GM13977 (cell line): ENCODE measurements at regions not wholly inside any gene's neighbourhood (a gene's known extent, or its start where the extent isn't known, plus 50 kb on each side); places are given as distances from the start of the nearest gene placed in this dataset.

Source experiments
- DNase-seq: peaks from one replicate; pipeline ENCODE4 v3.0.0; 2012; ENCODE audit warnings: low spot score
- in situ Hi-C: fragments of 300-500 bp; cut with MboI; formaldehyde crosslinking; loops from one replicate; pipeline ENCODE4 v1.12.0; 2022; ENCODE audit warnings: low sequenced_read_pairs, low pct_unique_long_range_greater_than_20kb, mixed read lengths, inconsistent platforms; ENCODE audit not compliant: unreplicated experiment
- TF ChIP-seq, protein P1 (sequence below): IDR thresholded peaks from 2 replicates; pipeline ENCODE4 v1.5.1; 2012; ENCODE audit warnings: mild to moderate bottlenecking, control low read depth; ENCODE audit not compliant: insufficient read depth; ENCODE audit errors: extremely low read depth, missing control alignments

DNA sequence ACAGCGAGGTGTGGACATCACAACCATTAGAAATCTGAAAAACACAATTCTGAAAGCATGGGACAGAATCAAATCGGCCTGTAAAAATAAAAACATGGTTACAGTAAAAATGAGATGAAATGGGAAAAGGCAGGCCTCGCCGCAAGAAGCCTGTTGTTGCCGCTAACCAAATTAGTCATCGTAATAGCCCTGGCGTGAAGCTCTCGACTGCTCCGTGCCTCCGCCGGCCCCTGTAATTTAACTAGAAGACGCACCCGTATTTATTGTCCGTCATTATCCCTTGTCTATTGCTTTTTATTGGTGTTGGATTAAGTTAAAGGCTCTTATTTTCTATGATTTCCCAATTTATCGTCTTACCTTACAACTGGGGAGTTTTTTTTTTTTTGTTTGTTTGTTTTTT is 334.6 kb upstream of the EEF2KMT start:
- TF ChIP-seq, protein P1, sequence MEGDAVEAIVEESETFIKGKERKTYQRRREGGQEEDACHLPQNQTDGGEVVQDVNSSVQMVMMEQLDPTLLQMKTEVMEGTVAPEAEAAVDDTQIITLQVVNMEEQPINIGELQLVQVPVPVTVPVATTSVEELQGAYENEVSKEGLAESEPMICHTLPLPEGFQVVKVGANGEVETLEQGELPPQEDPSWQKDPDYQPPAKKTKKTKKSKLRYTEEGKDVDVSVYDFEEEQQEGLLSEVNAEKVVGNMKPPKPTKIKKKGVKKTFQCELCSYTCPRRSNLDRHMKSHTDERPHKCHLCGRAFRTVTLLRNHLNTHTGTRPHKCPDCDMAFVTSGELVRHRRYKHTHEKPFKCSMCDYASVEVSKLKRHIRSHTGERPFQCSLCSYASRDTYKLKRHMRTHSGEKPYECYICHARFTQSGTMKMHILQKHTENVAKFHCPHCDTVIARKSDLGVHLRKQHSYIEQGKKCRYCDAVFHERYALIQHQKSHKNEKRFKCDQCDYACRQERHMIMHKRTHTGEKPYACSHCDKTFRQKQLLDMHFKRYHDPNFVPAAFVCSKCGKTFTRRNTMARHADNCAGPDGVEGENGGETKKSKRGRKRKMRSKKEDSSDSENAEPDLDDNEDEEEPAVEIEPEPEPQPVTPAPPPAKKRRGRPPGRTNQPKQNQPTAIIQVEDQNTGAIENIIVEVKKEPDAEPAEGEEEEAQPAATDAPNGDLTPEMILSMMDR, result no peak
- no peak for DNase-seq
- in situ Hi-C loops, result no loop called here

DNA sequence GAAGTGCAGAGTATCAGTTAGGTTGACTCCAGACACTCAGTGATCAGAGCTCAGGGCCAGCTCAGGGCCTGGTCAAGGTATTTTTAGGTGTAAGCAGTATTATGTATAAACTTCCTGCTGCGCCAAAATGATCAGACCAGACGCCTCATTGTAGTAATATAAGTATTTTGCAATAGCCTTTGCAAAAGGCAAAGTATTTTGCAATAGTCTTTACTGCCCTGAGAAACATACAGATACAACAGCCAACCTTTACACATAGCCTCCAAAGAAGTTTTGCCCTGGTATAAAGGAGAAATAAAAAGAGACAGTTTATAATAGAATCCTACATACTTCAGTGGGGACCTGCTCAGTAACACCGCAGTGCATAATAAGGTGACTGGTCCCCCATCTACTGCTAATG is 333.0 kb upstream of the EEF2KMT start:
- in situ Hi-C loops, result no loop called here
- TF ChIP-seq, protein P1, result no peak
- no peak for DNase-seq

DNA sequence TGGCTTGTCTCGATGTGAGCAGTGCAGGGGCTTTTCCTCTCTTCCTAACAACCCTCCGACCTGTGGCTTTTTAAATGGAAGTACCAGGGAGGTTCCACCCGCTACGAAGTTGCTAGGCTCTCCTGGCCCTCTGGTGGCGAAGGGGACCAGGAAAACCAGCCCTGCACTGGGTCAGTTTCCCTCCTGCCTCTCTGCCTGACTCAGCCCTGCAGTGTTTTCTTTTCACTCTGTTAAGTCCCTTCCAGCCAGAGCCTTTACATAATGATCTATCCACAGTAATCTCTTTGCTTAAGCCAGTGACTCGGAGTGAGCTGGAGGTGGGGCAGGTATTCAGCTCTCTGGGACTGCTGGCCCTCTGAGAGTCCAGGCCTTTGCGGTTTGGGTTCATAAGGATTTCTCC is 331.3 kb upstream of the EEF2KMT start:
- DNase-seq, result no peak
- in situ Hi-C loops, result no loop called here
- TF ChIP-seq, protein P1, result no peak

DNA sequence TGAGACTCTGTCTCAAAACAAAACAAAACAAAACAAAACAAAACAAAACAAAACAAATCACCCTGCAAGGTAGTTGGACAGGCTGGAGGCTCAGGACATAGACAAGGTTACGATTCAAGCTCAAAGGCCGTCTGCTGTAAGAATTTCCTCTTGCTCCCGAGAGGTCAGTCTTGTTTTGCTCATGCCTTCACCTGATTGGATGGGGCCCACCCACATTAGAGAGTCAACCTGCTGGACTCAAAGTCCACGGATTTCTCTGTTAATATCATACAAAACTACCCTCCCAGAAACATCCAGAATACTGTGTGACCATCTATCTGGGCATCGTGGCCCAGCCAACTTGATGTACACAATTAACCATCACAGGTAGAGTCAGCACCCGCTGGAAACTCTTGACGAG is 330.0 kb upstream of the EEF2KMT start:
- TF ChIP-seq, protein P1, result no peak
- in situ Hi-C loops, result no loop called here
- DNase-seq, result no peak

DNA sequence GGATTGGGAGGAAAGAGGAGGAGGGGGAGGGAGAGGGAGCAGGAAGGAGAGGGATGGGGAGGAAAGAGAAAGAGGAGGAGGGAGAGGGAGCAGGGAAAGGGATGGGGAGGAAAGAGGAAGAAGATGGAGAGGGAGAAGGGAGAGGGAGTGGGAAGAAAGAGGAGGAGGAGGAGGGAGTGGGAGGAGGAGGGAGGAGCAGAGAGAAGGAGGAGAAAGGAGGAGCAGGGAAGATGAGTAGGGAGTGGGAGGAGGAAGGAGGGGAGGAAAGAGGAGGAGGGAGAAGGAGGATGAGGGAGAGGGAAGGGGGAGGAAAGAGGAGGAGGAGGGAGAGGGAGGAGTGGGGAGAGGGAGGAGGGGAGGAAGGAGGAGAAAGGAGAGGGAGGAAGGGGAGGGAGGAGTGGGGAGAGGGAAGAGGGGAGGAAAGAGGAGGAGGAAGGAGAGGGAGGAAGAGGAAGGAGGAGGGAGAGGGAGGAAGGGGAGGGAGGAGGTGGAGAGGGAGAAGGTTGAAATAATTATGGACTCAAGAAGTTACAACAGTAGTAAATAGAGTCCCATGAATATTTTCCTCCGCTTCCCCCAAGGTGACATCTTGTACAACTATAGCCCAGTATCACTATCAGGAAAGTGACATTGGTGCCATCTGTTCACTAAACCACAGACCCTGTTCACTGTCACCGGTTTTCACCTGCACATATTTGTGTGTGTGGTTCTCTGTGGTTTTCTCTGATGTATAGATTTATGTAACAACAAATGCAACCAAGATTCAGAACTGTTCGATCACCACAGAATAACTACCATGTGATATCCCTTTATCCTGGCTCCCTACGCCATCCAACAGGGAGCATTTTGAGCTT is 325.3 kb upstream of the EEF2KMT start:
- DNase-seq, result no peak
- TF ChIP-seq, protein P1, result no peak
- in situ Hi-C loops, result no loop called here

DNA sequence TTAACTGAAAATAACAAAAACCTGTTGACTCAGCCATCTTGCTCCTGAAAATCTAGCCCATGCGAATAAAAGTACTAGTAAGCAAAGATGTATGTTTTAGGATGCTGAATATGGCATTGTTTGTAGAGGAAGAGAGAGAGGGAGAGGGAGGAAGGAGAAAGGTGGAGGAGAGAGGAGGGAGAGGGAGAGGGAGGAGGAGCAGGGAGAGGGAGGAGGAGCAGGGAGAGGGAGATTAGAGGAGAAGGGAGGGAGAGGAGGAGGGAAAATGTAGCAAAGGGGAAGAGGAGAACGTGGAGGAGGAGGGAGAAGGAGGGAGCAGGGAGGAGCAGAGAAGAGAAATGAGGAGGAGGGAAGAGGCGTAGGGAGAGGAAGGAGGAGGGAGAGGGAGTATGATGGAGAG is 324.5 kb upstream of the EEF2KMT start:
- in situ Hi-C loops, result no loop called here
- TF ChIP-seq, protein P1, result no peak
- DNase-seq, result no peak

DNA sequence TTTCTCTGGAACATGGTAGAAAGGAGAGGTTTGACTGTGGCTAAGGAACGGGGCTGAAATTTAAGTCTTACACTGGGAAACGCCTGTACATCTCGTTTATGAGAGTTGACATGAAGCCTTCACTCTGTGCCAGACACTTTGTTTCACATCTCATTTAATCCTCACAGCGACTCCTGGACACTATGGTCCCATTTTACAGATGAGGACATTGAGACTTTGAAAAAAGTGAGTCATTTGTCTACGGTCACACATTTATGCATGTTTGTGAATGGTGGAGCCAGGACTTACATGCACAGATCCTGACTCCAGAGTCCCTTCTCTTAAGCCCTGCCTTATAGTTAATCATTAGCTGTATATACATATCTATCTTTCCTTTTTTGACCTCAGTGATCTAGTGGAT is 318.4 kb upstream of the EEF2KMT start:
- TF ChIP-seq, protein P1, result no peak
- in situ Hi-C loops, result no loop called here
- DNase-seq, result no peak
